HepG2 (cell line): ENCODE measurements at regions not wholly inside any gene's neighbourhood (a gene's known extent, or its start where the extent isn't known, plus 50 kb on each side); places are given as distances from the start of the nearest gene placed in this dataset.

Source experiments
- ATAC-seq: fragments of 200-7000 bp; cut with Tn5 transposase; 3 replicates; pipeline ENCODE4 v1.9.1; 2020; ENCODE audit warnings: mild to moderate bottlenecking, moderate library complexity
- BruUV-seq: library from RNA; stranded (reverse); fragments of 400-500 nt; replicated peaks from 2 replicates; lab custom pipeline; 2021; lab: Mats Ljungman, UMichigan
- CTCF ChIA-PET: fragments of 300-600 bp; formaldehyde crosslinking; extraction: SDS; loops from one replicate; lab custom pipeline; 2021; ENCODE audit warnings: low total read pairs, inconsistent platforms, low intra/inter-chr PET ratio; lab: Yijun Ruan, JAX
- POLR2A ChIA-PET: fragments of 350-600 bp; sonication (Branson Sonifier 250); formaldehyde crosslinking; loops from one replicate; lab custom pipeline; 2020; ENCODE audit warnings: antibody characterized with exemption, inconsistent platforms; lab: Yijun Ruan, JAX
- DNase-seq: peaks from one replicate; pipeline ENCODE4 v3.0.0-alpha.2; 2015; ENCODE audit warnings: low spot score
- FAIRE-seq: peaks from 3 replicates; lab custom pipeline; 2011; peaks lifted over from hg19 to GRCh38; lab: Jason Lieb, UNC
- H2AFZ ChIP-seq: one replicate; pipeline ENCODE4 v1.6.1; 2011; ENCODE audit warnings: low read length, inconsistent platforms
- H3K27ac ChIP-seq: fragments of 300-600 bp; 3 replicates; pipeline ENCODE4 v1.8.0; 2011; ENCODE audit warnings: mixed run types, mild to moderate bottlenecking, mixed read lengths, low read length, inconsistent platforms; ENCODE audit not compliant: insufficient read depth; ENCODE audit errors: extremely low read length
- H3K27me3 ChIP-seq, 2 experiments: fragments of 200-600 bp in 1 of 2; 2 replicates in 1 of 2; 3 replicates in 1 of 2; pipeline versions ENCODE4 v1.6.0 to v1.8.0; 2011; ENCODE audit warnings: low read length in 2 of 2, mild to moderate bottlenecking in 2 of 2, moderate library complexity in 2 of 2, inconsistent platforms in 1 of 2; ENCODE audit not compliant: insufficient read depth in 2 of 2, control insufficient read depth in 1 of 2
- H3K36me3 ChIP-seq, 2 experiments: fragments of 200-600 bp in 1 of 2; replicated peaks in 1 of 2; 2 replicates in 1 of 2; 3 replicates in 1 of 2; pipeline versions ENCODE4 v1.5.1 to v1.8.0; 2011; ENCODE audit warnings: low read length in 2 of 2, inconsistent platforms in 1 of 2; ENCODE audit not compliant: insufficient read depth in 2 of 2, control insufficient read depth in 1 of 2
- H3K4me1 ChIP-seq: 2 replicates; pipeline ENCODE4 v1.5.1; 2012; ENCODE audit warnings: low read length, inconsistent platforms; ENCODE audit not compliant: insufficient read depth
- H3K4me2 ChIP-seq: 2 replicates; pipeline ENCODE4 v1.6.0; 2011; ENCODE audit warnings: low read depth, low read length, inconsistent platforms
- H3K4me3 ChIP-seq, 3 experiments: fragments of 200-600 bp in 1 of 3; sonication (generic), shearing (Covaris generic) in 1 of 3; replicated peaks in 1 of 3; 2 replicates each; pipeline ENCODE4 v1.5.1; 2011 to 2016; ENCODE audit warnings: low read length in 3 of 3, inconsistent platforms in 2 of 3, low read depth in 2 of 3, mild to moderate bottlenecking in 2 of 3, control low read depth in 1 of 3, mixed read lengths in 1 of 3; ENCODE audit not compliant: insufficient read depth in 1 of 3
- H3K79me2 ChIP-seq: one replicate; pipeline ENCODE4 v1.6.1; 2011; ENCODE audit warnings: low read length, inconsistent platforms; ENCODE audit not compliant: insufficient read depth
- H3K9ac ChIP-seq: 2 replicates; pipeline ENCODE4 v1.6.0; 2011; ENCODE audit warnings: mild to moderate bottlenecking, low read depth, low read length, inconsistent platforms; ENCODE audit not compliant: insufficient read depth
- H3K9me3 ChIP-seq: 2 replicates; pipeline ENCODE4 v1.5.1; 2012; ENCODE audit warnings: mild to moderate bottlenecking, low read length
- H4K20me1 ChIP-seq: 2 replicates; pipeline ENCODE4 v1.6.0; 2011; ENCODE audit warnings: inconsistent platforms, mild to moderate bottlenecking, low read length, moderate library complexity; ENCODE audit not compliant: insufficient read depth
- ATF1 ChIP-seq: IDR thresholded peaks from 2 replicates; pipeline ENCODE4 v1.6.1; 2016; ENCODE audit warnings: mild to moderate bottlenecking, control low read depth
- BRF2 ChIP-seq: sonication (generic); formaldehyde crosslinking; IDR thresholded peaks from 2 replicates; pipeline ENCODE4 v1.8.1; 2022; ENCODE audit warnings: mild to moderate bottlenecking, missing genetic modification reagents
- KMT2A ChIP-seq: sonication (generic); formaldehyde crosslinking; IDR thresholded peaks from 2 replicates; pipeline ENCODE4 v1.4.0; 2020; ENCODE audit warnings: missing genetic modification reagents
- RAD21 ChIP-seq: fragments of 450-650 bp; formaldehyde crosslinking; IDR thresholded peaks from 2 replicates; pipeline ENCODE4 v1.5.0; 2020; ENCODE audit warnings: mild to moderate bottlenecking
- RARG ChIP-seq: sonication (generic); formaldehyde crosslinking; IDR thresholded peaks from 2 replicates; pipeline ENCODE4 v1.4.0; 2020; ENCODE audit warnings: low read depth, mild to moderate bottlenecking, missing genetic modification reagents
- RBAK ChIP-seq: sonication (generic); formaldehyde crosslinking; IDR thresholded peaks from 2 replicates; pipeline ENCODE4 v1.5.1; 2020; ENCODE audit warnings: mild to moderate bottlenecking, missing genetic modification reagents
- SNAPC4 ChIP-seq: sonication (generic); formaldehyde crosslinking; IDR thresholded peaks from 2 replicates; pipeline ENCODE4 v1.4.0; 2020; ENCODE audit warnings: mild to moderate bottlenecking, missing genetic modification reagents
- TGIF2 ChIP-seq: IDR thresholded peaks from 2 replicates; pipeline ENCODE4 v1.6.1; 2016; ENCODE audit warnings: control low read depth, missing compliant biosample characterization
- THAP7 ChIP-seq: sonication (generic); formaldehyde crosslinking; IDR thresholded peaks from 2 replicates; pipeline ENCODE4 v1.8.1; 2023; ENCODE audit warnings: mild to moderate bottlenecking, missing genetic modification reagents
- ZBTB25 ChIP-seq: IDR thresholded peaks from 2 replicates; pipeline ENCODE4 v1.6.1; 2018; ENCODE audit warnings: missing genetic modification reagents
- ZFP36L1 ChIP-seq: sonication (generic); formaldehyde crosslinking; IDR thresholded peaks from 2 replicates; pipeline ENCODE4 v1.8.0; 2022; ENCODE audit warnings: mild to moderate bottlenecking, missing genetic modification reagents, moderate library complexity
- ZMAT5 ChIP-seq: sonication (generic); formaldehyde crosslinking; IDR thresholded peaks from 2 replicates; pipeline ENCODE4 v1.5.0; 2020; ENCODE audit warnings: mild to moderate bottlenecking, low read depth, missing genetic modification reagents, borderline replicate concordance
- ZNF713 ChIP-seq: sonication (generic); formaldehyde crosslinking; IDR thresholded peaks from 2 replicates; pipeline ENCODE4 v1.4.0; 2020; ENCODE audit warnings: mild to moderate bottlenecking, missing genetic modification reagents
- WGBS: methylation state at CpG from one replicate; pipeline ENCODE4 v1.1.6; 2017; ENCODE audit warnings: low lambda C conversion rate; 5-methylcytosine and 5-hydroxymethylcytosine counted together
- in situ Hi-C: cut with HindIII; loops from 2 replicates; pipeline ENCODE4 v1.10.0; 2017; ENCODE audit warnings: low pct_unique_long_range_greater_than_20kb; ENCODE audit not compliant: extremely low pct_ligation_motif_present
- intact Hi-C: fragments of 100-400 bp; cut with micrococcal nuclease; formaldehyde crosslinking; loops from one replicate; pipeline ENCODE4 v1.10.0; 2022; ENCODE audit not compliant: unreplicated experiment

- no peak for TF ChIP-seq SNAPC4
- no peak for TF ChIP-seq RBAK
- TF ChIP-seq TGIF2 (CRISPR knock-in tag): no peak
These were observed 737.2 kb downstream of the SI start (continued) for GRCh38 chr3:164341086-164341485.

GRCh38 chr3:164340273-164340672 is 738.0 kb downstream of the SI start:
- Histone ChIP-seq H3K4me1 (no peaks in the 10 kb centered on the region), H2AFZ (no peak overlapping the region), H3K9me3 (no peaks in the 10 kb centered on the region), H3K27ac (no peak overlapping the region), H4K20me1 (no peaks in the 10 kb centered on the region), H3K9ac (no peak overlapping the region), H3K4me3 (no peak overlapping the region), H3K36me3 (no peaks in the 10 kb centered on the region), H3K79me2 (no peaks in the 10 kb centered on the region), H3K4me2 (no peak overlapping the region), H3K27me3 (no peaks in the 10 kb centered on the region)
- FAIRE-seq (no peak), DNase-seq (no peak), ATAC-seq (no peak)
- no TSS peak for BruUV-seq
- CTCF ChIA-PET: no interaction called here
- POLR2A ChIA-PET: no interaction called here
- intact Hi-C loops (no loop called here), in situ Hi-C loops (no loop called here)
- WGBS: 17% methylated on average over 8 of the region's 8 CpGs
- TF ChIP-seq ZMAT5 (CRISPR knock-in tag) (no peak), BRF2 (CRISPR knock-in tag) (no peak), KMT2A (CRISPR knock-in tag) (no peak), RARG (no peak), ZFP36L1 (CRISPR knock-in tag) (no peak), RAD21 (CRISPR knock-in tag) (no peak), ZBTB25 (no peak), ATF1 (CRISPR knock-in tag) (no peak), THAP7 (no peak), ZNF713 (CRISPR knock-in tag) (no peak)
